ENCODE measurements at regions not wholly inside any gene's neighbourhood (a gene's known extent, or its start where the extent isn't known, plus 50 kb on each side); places are given as distances from the start of the nearest gene placed in this dataset.

DNA sequence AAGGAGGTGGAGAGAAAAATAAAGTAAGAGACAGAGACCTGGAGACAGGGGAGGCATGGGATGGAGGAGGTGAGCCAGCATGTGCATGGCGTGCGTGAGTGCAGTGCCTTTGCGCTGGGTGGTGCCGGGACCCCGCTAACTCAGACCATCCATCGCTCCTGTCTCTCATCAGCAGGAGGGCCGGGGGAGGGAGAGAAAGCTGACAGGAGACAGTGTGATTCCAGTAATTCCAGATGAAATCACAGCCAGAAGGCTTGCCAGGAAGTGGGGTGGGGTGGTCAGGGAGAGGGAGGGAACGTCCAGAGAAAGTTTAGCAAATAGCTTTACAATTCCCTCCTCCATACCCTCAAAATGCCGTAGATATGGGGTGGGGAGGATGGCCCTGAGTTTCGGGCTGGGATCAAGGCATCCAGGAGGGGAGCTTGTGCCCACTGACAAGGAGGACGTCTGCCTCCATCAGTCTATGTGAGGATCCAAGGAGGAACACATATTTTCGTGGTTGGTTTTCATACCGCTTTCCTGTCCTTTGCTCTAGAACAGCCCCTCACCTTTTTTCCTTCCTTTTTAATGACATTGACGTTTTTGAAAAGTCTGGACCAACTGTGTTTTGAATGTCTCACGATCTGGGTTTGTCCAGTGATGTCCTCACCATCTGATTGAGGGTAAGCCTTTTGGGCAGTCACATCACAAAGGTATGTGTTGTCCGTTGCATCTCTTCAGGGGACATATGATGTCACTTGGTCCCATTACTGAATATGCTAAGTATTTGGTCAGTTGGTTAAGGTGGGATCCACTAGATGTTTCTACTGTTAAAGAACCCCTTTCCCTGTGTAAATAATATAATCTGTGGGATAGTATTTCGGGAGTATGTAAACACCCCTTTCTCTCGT, 567.3 kb downstream of the MIAT start:
- Histone ChIP-seq H3K27ac (replicated peaks; ENCODE audit: low read length) (no peak overlapping the region), H2BK5ac (ENCODE audit: low read length) (no peak overlapping the region), H3K14ac (ENCODE audit: low read length) (no peak overlapping the region), H3K4me2 (ENCODE audit: insufficient read depth, low read length, poor library complexity, severe bottlenecking) (no peak overlapping the region), H3K9me3 (replicated peaks in 1 of 2; ENCODE audit: control insufficient read depth in 2 of 2, insufficient read depth in 1 of 2, low read depth in 1 of 2, low read length in 2 of 2) (peaks cover 0 to 15% of the 10 kb centered on the region in 2 donors), H2AK5ac (ENCODE audit: low read depth, low read length) (no peak overlapping the region), H2AFZ (ENCODE audit: low read length) (peak overlapping the region; percentile 66), H3K27me3 (ENCODE audit: control insufficient read depth in 3 of 3, insufficient read depth in 3 of 3, low read depth in 1 of 3, low read length in 3 of 3) (no peaks in the 10 kb centered on the region), H4K8ac (ENCODE audit: low read depth, low read length) (no peak overlapping the region), H3K23ac (ENCODE audit: low read depth, low read length, poor library complexity) (no peak overlapping the region), H2BK15ac (ENCODE audit: low read length) (no peak overlapping the region), H2BK12ac (ENCODE audit: low read length) (no peak overlapping the region), H3K4ac (ENCODE audit: low read length) (no peak overlapping the region), H2BK120ac (ENCODE audit: low read depth, low read length) (no peak overlapping the region), H3K9ac (ENCODE audit: low read depth, low read length, poor library complexity) (no peak overlapping the region), H3K4me3 (ENCODE audit: low read length in 2 of 2) (no peak overlapping the region), H3K36me3 (replicated peaks in 1 of 2; ENCODE audit: control insufficient read depth in 2 of 2, insufficient read depth in 2 of 2, low read length in 2 of 2) (no peaks in the 10 kb centered on the region), H3K79me1 (ENCODE audit: low read depth, low read length) (no peaks in the 10 kb centered on the region), H3K4me1 (ENCODE audit: control insufficient read depth in 2 of 2, insufficient read depth in 1 of 2, low read depth in 1 of 2, low read length in 2 of 2) (peaks cover 2 to 11% of the 10 kb centered on the region in 2 donors), H4K91ac (ENCODE audit: low read depth, low read length, poor library complexity) (no peak overlapping the region), H3K18ac (ENCODE audit: low read length) (peak overlapping the region; percentile 58)
- WGBS, 2 donors (ENCODE audit: extremely low coverage in 2 of 2, insufficient read length in 2 of 2, insufficient replicate concordance in 1 of 2) = no CpG with 5 or more reads among the region's 18 CpGs
- DNase-seq (ENCODE audit: low spot score) = no peak

- no CpG with 5 or more reads among the region's 3 CpGs for WGBS, 2 donors (ENCODE audit: extremely low coverage in 2 of 2, insufficient read length in 2 of 2, insufficient replicate concordance in 1 of 2)
- no peaks in the 10 kb centered on the region for H3K36me3 ChIP-seq (replicated peaks in 1 of 2; ENCODE audit: control insufficient read depth in 2 of 2, insufficient read depth in 2 of 2, low read length in 2 of 2)
- H4K8ac ChIP-seq (ENCODE audit: low read depth, low read length) = no peak overlapping the region
- DNase-seq (ENCODE audit: low spot score) = no peak
- H3K27me3 ChIP-seq (ENCODE audit: control insufficient read depth in 3 of 3, insufficient read depth in 3 of 3, low read depth in 1 of 3, low read length in 3 of 3) = no peaks in the 10 kb centered on the region
- H4K91ac ChIP-seq (ENCODE audit: low read depth, low read length, poor library complexity) = no peak overlapping the region
- no peak overlapping the region for H3K4me3 ChIP-seq (ENCODE audit: low read length in 2 of 2)
- H2BK12ac ChIP-seq (ENCODE audit: low read length) = no peak overlapping the region
- no peak overlapping the region for H3K18ac ChIP-seq (ENCODE audit: low read length)
- no peak overlapping the region for H2AFZ ChIP-seq (ENCODE audit: low read length)
- peaks cover 2 to 11% of the 10 kb centered on the region in 2 donors for H3K4me1 ChIP-seq (ENCODE audit: control insufficient read depth in 2 of 2, insufficient read depth in 1 of 2, low read depth in 1 of 2, low read length in 2 of 2)
- H3K4me2 ChIP-seq (ENCODE audit: insufficient read depth, low read length, poor library complexity, severe bottlenecking) = no peak overlapping the region
- H3K23ac ChIP-seq (ENCODE audit: low read depth, low read length, poor library complexity) = no peak overlapping the region
- no peak overlapping the region for H2BK5ac ChIP-seq (ENCODE audit: low read length)
- no peak overlapping the region for H3K9ac ChIP-seq (ENCODE audit: low read depth, low read length, poor library complexity)
- no peak overlapping the region for H2BK120ac ChIP-seq (ENCODE audit: low read depth, low read length)
- H3K27ac ChIP-seq (replicated peaks; ENCODE audit: low read length) = no peak overlapping the region
- no peak overlapping the region for H3K14ac ChIP-seq (ENCODE audit: low read length)
- peaks cover 0 to 19% of the 10 kb centered on the region in 2 donors for H3K9me3 ChIP-seq (replicated peaks in 1 of 2; ENCODE audit: control insufficient read depth in 2 of 2, insufficient read depth in 1 of 2, low read depth in 1 of 2, low read length in 2 of 2)
- H3K79me1 ChIP-seq (ENCODE audit: low read depth, low read length) = no peaks in the 10 kb centered on the region
- no peak overlapping the region for H3K4ac ChIP-seq (ENCODE audit: low read length)
- no peak overlapping the region for H2AK5ac ChIP-seq (ENCODE audit: low read depth, low read length)
- no peak overlapping the region for H2BK15ac ChIP-seq (ENCODE audit: low read length)
Observed at GRCh38 chr22:27226666-27227065, 569.3 kb downstream of the MIAT start.

GRCh38 chr22:27228771-27229170, 571.4 kb downstream of the MIAT start:
- Histone ChIP-seq H2BK120ac (ENCODE audit: low read depth, low read length) (no peak overlapping the region), H3K14ac (ENCODE audit: low read length) (no peak overlapping the region), H4K8ac (ENCODE audit: low read depth, low read length) (no peak overlapping the region), H2BK5ac (ENCODE audit: low read length) (no peak overlapping the region), H3K27me3 (ENCODE audit: control insufficient read depth in 3 of 3, insufficient read depth in 3 of 3, low read depth in 1 of 3, low read length in 3 of 3) (no peaks in the 10 kb centered on the region), H3K18ac (ENCODE audit: low read length) (no peak overlapping the region), H3K4me3 (ENCODE audit: low read length in 2 of 2) (no peak overlapping the region), H3K79me1 (ENCODE audit: low read depth, low read length) (no peaks in the 10 kb centered on the region), H4K91ac (ENCODE audit: low read depth, low read length, poor library complexity) (no peak overlapping the region), H3K9ac (ENCODE audit: low read depth, low read length, poor library complexity) (no peak overlapping the region), H2BK15ac (ENCODE audit: low read length) (no peak overlapping the region), H2AFZ (ENCODE audit: low read length) (no peak overlapping the region), H3K4me2 (ENCODE audit: insufficient read depth, low read length, poor library complexity, severe bottlenecking) (no peak overlapping the region), H3K4ac (ENCODE audit: low read length) (no peak overlapping the region), H3K9me3 (replicated peaks in 1 of 2; ENCODE audit: control insufficient read depth in 2 of 2, insufficient read depth in 1 of 2, low read depth in 1 of 2, low read length in 2 of 2) (peaks cover 0 to 13% of the 10 kb centered on the region in 2 donors), H3K27ac (replicated peaks; ENCODE audit: low read length) (no peak overlapping the region), H2AK5ac (ENCODE audit: low read depth, low read length) (no peak overlapping the region), H2BK12ac (ENCODE audit: low read length) (no peak overlapping the region), H3K4me1 (ENCODE audit: control insufficient read depth in 2 of 2, insufficient read depth in 1 of 2, low read depth in 1 of 2, low read length in 2 of 2) (peaks cover 5 to 15% of the 10 kb centered on the region in 2 donors), H3K36me3 (replicated peaks in 1 of 2; ENCODE audit: control insufficient read depth in 2 of 2, insufficient read depth in 2 of 2, low read length in 2 of 2) (no peaks in the 10 kb centered on the region), H3K23ac (ENCODE audit: low read depth, low read length, poor library complexity) (no peak overlapping the region)
- no CpG with 5 or more reads among the region's 2 CpGs for WGBS, 2 donors (ENCODE audit: extremely low coverage in 2 of 2, insufficient read length in 2 of 2, insufficient replicate concordance in 1 of 2)
- no peak for DNase-seq (ENCODE audit: low spot score)

GRCh38 chr22:27230189-27230588, 571.4 kb downstream of the MN1 start:
- Histone ChIP-seq H3K4me1 (ENCODE audit: control insufficient read depth in 2 of 2, insufficient read depth in 1 of 2, low read depth in 1 of 2, low read length in 2 of 2) (peaks cover 2 to 4% of the 10 kb centered on the region in 2 donors), H3K27ac (replicated peaks; ENCODE audit: low read length) (no peak overlapping the region), H3K18ac (ENCODE audit: low read length) (no peak overlapping the region), H2AK5ac (ENCODE audit: low read depth, low read length) (no peak overlapping the region), H4K91ac (ENCODE audit: low read depth, low read length, poor library complexity) (no peak overlapping the region), H3K4me3 (ENCODE audit: low read length in 2 of 2) (no peak overlapping the region), H2BK120ac (ENCODE audit: low read depth, low read length) (no peak overlapping the region), H3K23ac (ENCODE audit: low read depth, low read length, poor library complexity) (no peak overlapping the region), H2AFZ (ENCODE audit: low read length) (no peak overlapping the region), H3K14ac (ENCODE audit: low read length) (no peak overlapping the region), H2BK12ac (ENCODE audit: low read length) (no peak overlapping the region), H3K9ac (ENCODE audit: low read depth, low read length, poor library complexity) (no peak overlapping the region), H3K9me3 (replicated peaks in 1 of 2; ENCODE audit: control insufficient read depth in 2 of 2, insufficient read depth in 1 of 2, low read depth in 1 of 2, low read length in 2 of 2) (peaks cover 0 to 10% of the 10 kb centered on the region in 2 donors), H2BK5ac (ENCODE audit: low read length) (no peak overlapping the region), H3K79me1 (ENCODE audit: low read depth, low read length) (no peaks in the 10 kb centered on the region), H3K4ac (ENCODE audit: low read length) (no peak overlapping the region), H3K27me3 (ENCODE audit: control insufficient read depth in 3 of 3, insufficient read depth in 3 of 3, low read depth in 1 of 3, low read length in 3 of 3) (no peaks in the 10 kb centered on the region), H3K4me2 (ENCODE audit: insufficient read depth, low read length, poor library complexity, severe bottlenecking) (no peak overlapping the region), H4K8ac (ENCODE audit: low read depth, low read length) (no peak overlapping the region), H2BK15ac (ENCODE audit: low read length) (no peak overlapping the region), H3K36me3 (replicated peaks in 1 of 2; ENCODE audit: control insufficient read depth in 2 of 2, insufficient read depth in 2 of 2, low read length in 2 of 2) (no peaks in the 10 kb centered on the region)
- no peak for DNase-seq (ENCODE audit: low spot score)
- WGBS, 2 donors (ENCODE audit: extremely low coverage in 2 of 2, insufficient read length in 2 of 2, insufficient replicate concordance in 1 of 2) = no CpG with 5 or more reads among the region's 1 CpG

Data from neuronal stem cell (in vitro differentiated cells).